ENCODE measurements at regions not wholly inside any gene's neighbourhood (a gene's known extent, or its start where the extent isn't known, plus 50 kb on each side); places are given as distances from the start of the nearest gene placed in this dataset.
"Not testable (repeated sequence)": the region's sequence is repeated elsewhere in the genome, so short reads cannot be mapped to it uniquely, and the experiment has no call there.

- DNase-seq (ENCODE audit: extremely low spot score, insufficient read length, low read depth) (no peak), FAIRE-seq (no peak)
Observed at GRCh38 chr18:1691863-1692262, 787.2 kb downstream of the ADCYAP1 start.

- no peak for FAIRE-seq
- DNase-seq (ENCODE audit: extremely low spot score, insufficient read length, low read depth) = no peak
Observed at GRCh38 chr18:1708006-1708405, 803.3 kb downstream of the ADCYAP1 start.

- FAIRE-seq = no peak
- DNase-seq (ENCODE audit: extremely low spot score, insufficient read length, low read depth) = no peak
Observed at GRCh38 chr18:1710114-1710513, 805.4 kb downstream of the ADCYAP1 start.

- no peak for DNase-seq (ENCODE audit: extremely low spot score, insufficient read length, low read depth)
- FAIRE-seq = no peak
Observed at GRCh38 chr18:1732143-1732542, 827.5 kb downstream of the ADCYAP1 start.

GRCh38 chr18:1746131-1746530 is 825.2 kb downstream of the METTL4 start:
- DNase-seq (ENCODE audit: extremely low spot score, insufficient read length, low read depth) (no peak), FAIRE-seq (no peak)

- no peak for FAIRE-seq
Observed at GRCh38 chr18:1751249-1751648, 820.1 kb downstream of the METTL4 start.

GRCh38 chr18:1760901-1761300 is 810.4 kb downstream of the METTL4 start:
- DNase-seq (ENCODE audit: extremely low spot score, insufficient read length, low read depth) (no peak), FAIRE-seq (no peak)

More at GRCh38 chr18:1751249-1751648, 820.1 kb downstream of the METTL4 start:
- DNase-seq (ENCODE audit: extremely low spot score, insufficient read length, low read depth) = no peak

- FAIRE-seq (no peak), DNase-seq (ENCODE audit: extremely low spot score, insufficient read length, low read depth) (no peak)
Observed at GRCh38 chr18:1774261-1774660, 797.0 kb downstream of the METTL4 start.

- DNase-seq (ENCODE audit: extremely low spot score, insufficient read length, low read depth) (no peak), FAIRE-seq (no peak)
Observed at GRCh38 chr18:1777843-1778242, 793.5 kb downstream of the METTL4 start.

- FAIRE-seq = no peak
- no peak for DNase-seq (ENCODE audit: extremely low spot score, insufficient read length, low read depth)
Observed at GRCh38 chr18:1778496-1779178, 792.7 kb downstream of the METTL4 start.

GRCh38 chr18:1779587-1779986 is 791.7 kb downstream of the METTL4 start:
- FAIRE-seq (no peak), DNase-seq (ENCODE audit: extremely low spot score, insufficient read length, low read depth) (no peak)

- no peak for FAIRE-seq
- no peak for DNase-seq (ENCODE audit: extremely low spot score, insufficient read length, low read depth)
Observed at GRCh38 chr18:1784113-1784512, 787.2 kb downstream of the METTL4 start.

GRCh38 chr18:1785980-1786379 is 785.3 kb downstream of the METTL4 start:
- FAIRE-seq; DNase-seq (ENCODE audit: extremely low spot score, insufficient read length, low read depth): not testable (repeated sequence)

GRCh38 chr18:1796636-1797035 is 774.7 kb downstream of the METTL4 start:
- FAIRE-seq = no peak
- DNase-seq (ENCODE audit: extremely low spot score, insufficient read length, low read depth) = no peak

- no peak for DNase-seq (ENCODE audit: extremely low spot score, insufficient read length, low read depth)
- no peak for FAIRE-seq
Observed at GRCh38 chr18:1797235-1797634, 774.1 kb downstream of the METTL4 start.

GRCh38 chr18:1805521-1805920 is 765.8 kb downstream of the METTL4 start:
- FAIRE-seq (no peak), DNase-seq (ENCODE audit: extremely low spot score, insufficient read length, low read depth) (no peak)

GRCh38 chr18:1806884-1807615 is 764.3 kb downstream of the METTL4 start:
- FAIRE-seq (no peak), DNase-seq (ENCODE audit: extremely low spot score, insufficient read length, low read depth) (no peak)

GRCh38 chr18:1811282-1811681 is 760.0 kb downstream of the METTL4 start:
- DNase-seq (ENCODE audit: extremely low spot score, insufficient read length, low read depth) (no peak), FAIRE-seq (no peak)

- no peak for FAIRE-seq
- no peak for DNase-seq (ENCODE audit: extremely low spot score, insufficient read length, low read depth)
Observed at GRCh38 chr18:1825296-1825695, 746.0 kb downstream of the METTL4 start.

GRCh38 chr18:1840878-1841277 is 730.4 kb downstream of the METTL4 start:
- DNase-seq (ENCODE audit: extremely low spot score, insufficient read length, low read depth) = no peak
- no peak for FAIRE-seq

- FAIRE-seq (no peak), DNase-seq (ENCODE audit: extremely low spot score, insufficient read length, low read depth) (no peak)
Observed at GRCh38 chr18:1846640-1847039, 724.7 kb downstream of the METTL4 start.

- FAIRE-seq (no peak), DNase-seq (ENCODE audit: extremely low spot score, insufficient read length, low read depth) (no peak)
Observed at GRCh38 chr18:1848716-1849115, 722.6 kb downstream of the METTL4 start.

Measured in GM18507 (cell line).